ENCODE measurements at regions not wholly inside any gene's neighbourhood (a gene's known extent, or its start where the extent isn't known, plus 50 kb on each side); places are given as distances from the start of the nearest gene placed in this dataset.

DNA sequence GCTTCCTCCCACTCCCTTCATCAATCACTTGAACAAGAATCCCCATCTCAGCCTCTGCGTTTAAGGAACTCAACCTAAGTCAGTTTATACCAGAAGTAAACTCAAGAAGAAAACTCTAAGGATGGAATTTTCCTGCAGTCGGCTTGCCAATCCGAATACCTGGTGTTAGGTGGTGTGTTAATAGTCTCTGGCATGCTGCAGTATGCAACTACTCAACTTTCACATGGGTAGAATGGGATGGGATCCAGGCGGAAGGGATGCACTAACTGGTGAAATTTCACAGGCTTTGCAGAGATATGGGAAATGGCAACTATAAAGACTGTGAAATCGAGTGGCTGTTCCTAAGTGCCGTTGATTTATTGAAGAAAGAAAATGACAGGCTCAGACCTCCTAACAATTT lies 560.6 kb downstream of the TLE1 start:
- TF ChIP-seq, protein P1, sequence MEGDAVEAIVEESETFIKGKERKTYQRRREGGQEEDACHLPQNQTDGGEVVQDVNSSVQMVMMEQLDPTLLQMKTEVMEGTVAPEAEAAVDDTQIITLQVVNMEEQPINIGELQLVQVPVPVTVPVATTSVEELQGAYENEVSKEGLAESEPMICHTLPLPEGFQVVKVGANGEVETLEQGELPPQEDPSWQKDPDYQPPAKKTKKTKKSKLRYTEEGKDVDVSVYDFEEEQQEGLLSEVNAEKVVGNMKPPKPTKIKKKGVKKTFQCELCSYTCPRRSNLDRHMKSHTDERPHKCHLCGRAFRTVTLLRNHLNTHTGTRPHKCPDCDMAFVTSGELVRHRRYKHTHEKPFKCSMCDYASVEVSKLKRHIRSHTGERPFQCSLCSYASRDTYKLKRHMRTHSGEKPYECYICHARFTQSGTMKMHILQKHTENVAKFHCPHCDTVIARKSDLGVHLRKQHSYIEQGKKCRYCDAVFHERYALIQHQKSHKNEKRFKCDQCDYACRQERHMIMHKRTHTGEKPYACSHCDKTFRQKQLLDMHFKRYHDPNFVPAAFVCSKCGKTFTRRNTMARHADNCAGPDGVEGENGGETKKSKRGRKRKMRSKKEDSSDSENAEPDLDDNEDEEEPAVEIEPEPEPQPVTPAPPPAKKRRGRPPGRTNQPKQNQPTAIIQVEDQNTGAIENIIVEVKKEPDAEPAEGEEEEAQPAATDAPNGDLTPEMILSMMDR (IDR thresholded peaks at IDR 0.05), result no peak
- TF ChIP-seq POLR2A (IDR thresholded peaks at IDR 0.05), result no peak
